Sigmoid colon (tissue), 3 donors: ENCODE measurements at regions not wholly inside any gene's neighbourhood (a gene's known extent, or its start where the extent isn't known, plus 50 kb on each side); places are given as distances from the start of the nearest gene placed in this dataset.
"Not testable (repeated sequence)": the region's sequence is repeated elsewhere in the genome, so short reads cannot be mapped to it uniquely, and the experiment has no call there.

ENCODE experiments used
- POLR2A ChIP-seq, 2 donors: fragments of 450-650 bp; IDR thresholded peaks; one replicate each; pipeline ENCODE4 v1.6.1; 2016; ENCODE audit warnings: antibody characterized with exemption in 2 of 2, mild to moderate bottlenecking in 2 of 2, moderate library complexity in 2 of 2
- TF ChIP-seq, protein P1 (sequence below), 4 experiments: fragments of 450-650 bp in 3 of 4; fragments of 200-600 bp in 1 of 4; IDR thresholded peaks; one replicate each; pipeline ENCODE4 v1.5.1; 2016 to 2019; ENCODE audit warnings: antibody characterized with exemption in 4 of 4, mild to moderate bottlenecking in 3 of 4, moderate library complexity in 2 of 4

DNA sequence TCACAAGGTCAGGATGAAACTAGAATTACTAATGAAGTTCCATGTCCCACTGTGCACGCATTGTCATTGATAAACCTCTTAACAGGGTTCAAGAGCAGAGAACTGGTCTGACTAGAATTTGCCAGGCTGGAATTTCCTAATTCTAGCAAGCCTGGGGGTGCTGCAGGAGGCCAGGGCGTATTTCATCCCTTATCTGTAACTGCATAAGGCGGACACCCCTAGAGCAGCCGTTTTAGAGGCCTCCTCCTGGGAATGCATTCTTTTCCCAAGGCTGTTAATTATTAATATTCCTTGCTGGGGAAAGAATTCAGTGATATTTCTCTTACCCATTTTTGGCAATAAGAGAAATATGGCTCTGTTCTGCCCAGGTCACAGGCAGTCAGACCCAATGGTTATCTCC lies 124.5 kb upstream of the PRDX6 start:
- TF ChIP-seq, protein P1, sequence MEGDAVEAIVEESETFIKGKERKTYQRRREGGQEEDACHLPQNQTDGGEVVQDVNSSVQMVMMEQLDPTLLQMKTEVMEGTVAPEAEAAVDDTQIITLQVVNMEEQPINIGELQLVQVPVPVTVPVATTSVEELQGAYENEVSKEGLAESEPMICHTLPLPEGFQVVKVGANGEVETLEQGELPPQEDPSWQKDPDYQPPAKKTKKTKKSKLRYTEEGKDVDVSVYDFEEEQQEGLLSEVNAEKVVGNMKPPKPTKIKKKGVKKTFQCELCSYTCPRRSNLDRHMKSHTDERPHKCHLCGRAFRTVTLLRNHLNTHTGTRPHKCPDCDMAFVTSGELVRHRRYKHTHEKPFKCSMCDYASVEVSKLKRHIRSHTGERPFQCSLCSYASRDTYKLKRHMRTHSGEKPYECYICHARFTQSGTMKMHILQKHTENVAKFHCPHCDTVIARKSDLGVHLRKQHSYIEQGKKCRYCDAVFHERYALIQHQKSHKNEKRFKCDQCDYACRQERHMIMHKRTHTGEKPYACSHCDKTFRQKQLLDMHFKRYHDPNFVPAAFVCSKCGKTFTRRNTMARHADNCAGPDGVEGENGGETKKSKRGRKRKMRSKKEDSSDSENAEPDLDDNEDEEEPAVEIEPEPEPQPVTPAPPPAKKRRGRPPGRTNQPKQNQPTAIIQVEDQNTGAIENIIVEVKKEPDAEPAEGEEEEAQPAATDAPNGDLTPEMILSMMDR (IDR thresholded peaks at IDR 0.05), result not testable (repeated sequence)
- TF ChIP-seq POLR2A (IDR thresholded peaks at IDR 0.05), result not testable (repeated sequence)
